Endothelial cell of hepatic sinusoid (primary cell): ENCODE measurements at regions not wholly inside any gene's neighbourhood (a gene's known extent, or its start where the extent isn't known, plus 50 kb on each side); places are given as distances from the start of the nearest gene placed in this dataset.

Experiments
- in situ Hi-C: cut with HindIII; loops from 2 replicates; pipeline ENCODE4 v1.10.0; 2017; ENCODE audit warnings: low sequenced_read_pairs

- in situ Hi-C loops, result no loop called here
Observed at GRCh38 chr19:28521614-28522544, 691.1 kb downstream of the UQCRFS1 start.

- in situ Hi-C loops, result no loop called here
Observed at GRCh38 chr19:28520998-28521568, 691.9 kb downstream of the UQCRFS1 start.

GRCh38 chr19:28519952-28520861 lies 692.7 kb downstream of the UQCRFS1 start:
- in situ Hi-C loops, result no loop called here

- in situ Hi-C loops, result no loop called here
Observed at GRCh38 chr19:28519218-28519779, 693.7 kb downstream of the UQCRFS1 start.

- in situ Hi-C loops, result no loop called here
Observed at GRCh38 chr19:28516415-28516872, 696.5 kb downstream of the UQCRFS1 start.

- in situ Hi-C loops, result no loop called here
Observed at GRCh38 chr19:28514166-28514565, 698.8 kb downstream of the UQCRFS1 start.

GRCh38 chr19:28511655-28512054 lies 701.3 kb downstream of the UQCRFS1 start:
- in situ Hi-C loops, result no loop called here

- in situ Hi-C loops, result no loop called here
Observed at GRCh38 chr19:28509079-28509895, 703.7 kb downstream of the UQCRFS1 start.

- in situ Hi-C loops, result no loop called here
Observed at GRCh38 chr19:28508666-28509065, 704.3 kb downstream of the UQCRFS1 start.

- in situ Hi-C loops, result no loop called here
Observed at GRCh38 chr19:28505933-28506332, 707.0 kb downstream of the UQCRFS1 start.

GRCh38 chr19:28505134-28505533 lies 707.8 kb downstream of the UQCRFS1 start:
- in situ Hi-C loops, result no loop called here

- in situ Hi-C loops, result no loop called here
Observed at GRCh38 chr19:28504727-28505126, 708.2 kb downstream of the UQCRFS1 start.

- in situ Hi-C loops, result no loop called here
Observed at GRCh38 chr19:28504139-28504538, 708.8 kb downstream of the UQCRFS1 start.

- in situ Hi-C loops, result no loop called here
Observed at GRCh38 chr19:28502879-28503734, 709.8 kb downstream of the UQCRFS1 start.

- in situ Hi-C loops, result no loop called here
Observed at GRCh38 chr19:28501976-28502375, 711.0 kb downstream of the UQCRFS1 start.

GRCh38 chr19:28500982-28501630 lies 711.8 kb downstream of the UQCRFS1 start:
- in situ Hi-C loops, result no loop called here

GRCh38 chr19:28500296-28500695 lies 712.7 kb downstream of the UQCRFS1 start:
- in situ Hi-C loops, result no loop called here

GRCh38 chr19:28498404-28498976 lies 714.5 kb downstream of the UQCRFS1 start:
- in situ Hi-C loops, result no loop called here
